ENCODE measurements at regions not wholly inside any gene's neighbourhood (a gene's known extent, or its start where the extent isn't known, plus 50 kb on each side); places are given as distances from the start of the nearest gene placed in this dataset.

DNA sequence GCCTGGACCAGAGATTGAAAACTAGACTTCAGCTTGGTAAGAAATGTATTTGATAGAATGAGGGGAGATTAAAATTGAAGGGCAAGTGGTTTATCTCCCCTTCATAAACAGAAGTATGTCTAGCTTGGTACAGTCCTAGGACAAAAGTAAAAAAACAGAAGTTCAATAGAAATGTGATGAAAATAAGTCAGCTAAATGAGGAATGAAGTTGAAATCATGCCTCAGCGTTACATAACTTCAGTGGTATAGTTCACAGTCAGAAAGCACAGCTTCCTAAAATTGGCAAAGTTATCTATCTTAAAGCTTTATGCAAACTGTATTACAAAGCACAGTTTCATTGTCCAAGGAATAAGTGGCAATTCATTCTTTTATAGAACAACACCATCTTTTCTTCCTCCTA, 90.2 kb upstream of the SYT10 start:
- H3K27me3 ChIP-seq (ENCODE audit: control insufficient read depth in 3 of 3, insufficient read depth in 3 of 3, low read depth in 1 of 3, low read length in 3 of 3): no peaks in the 10 kb centered on the region
- H2AFZ ChIP-seq (ENCODE audit: low read length): no peak overlapping the region
- H3K9me3 ChIP-seq (replicated peaks in 1 of 2; ENCODE audit: control insufficient read depth in 2 of 2, insufficient read depth in 1 of 2, low read depth in 1 of 2, low read length in 2 of 2): no peaks in the 10 kb centered on the region
- H3K4ac ChIP-seq (ENCODE audit: low read length): no peak overlapping the region
- H3K27ac ChIP-seq (replicated peaks; ENCODE audit: low read length): no peak overlapping the region
- no peak overlapping the region for H3K23ac ChIP-seq (ENCODE audit: low read depth, low read length, poor library complexity)
- no peak overlapping the region for H2BK15ac ChIP-seq (ENCODE audit: low read length)
- no peak overlapping the region for H2AK5ac ChIP-seq (ENCODE audit: low read depth, low read length)
- H2BK12ac ChIP-seq (ENCODE audit: low read length): no peak overlapping the region
- H4K91ac ChIP-seq (ENCODE audit: low read depth, low read length, poor library complexity): no peak overlapping the region
- H3K36me3 ChIP-seq (replicated peaks in 1 of 2; ENCODE audit: control insufficient read depth in 2 of 2, insufficient read depth in 2 of 2, low read length in 2 of 2): no peaks in the 10 kb centered on the region
- H2BK5ac ChIP-seq (ENCODE audit: low read length): no peak overlapping the region
- H4K8ac ChIP-seq (ENCODE audit: low read depth, low read length): no peak overlapping the region
- H3K18ac ChIP-seq (ENCODE audit: low read length): no peak overlapping the region
- no peak overlapping the region for H3K4me3 ChIP-seq (ENCODE audit: low read length in 2 of 2)
- H3K79me1 ChIP-seq (ENCODE audit: low read depth, low read length): no peaks in the 10 kb centered on the region
- no peak overlapping the region for H3K14ac ChIP-seq (ENCODE audit: low read length)
- H3K4me1 ChIP-seq (ENCODE audit: control insufficient read depth in 2 of 2, insufficient read depth in 1 of 2, low read depth in 1 of 2, low read length in 2 of 2): no peaks in the 10 kb centered on the region
- no peak overlapping the region for H3K9ac ChIP-seq (ENCODE audit: low read depth, low read length, poor library complexity)
- no peak overlapping the region for H3K4me2 ChIP-seq (ENCODE audit: insufficient read depth, low read length, poor library complexity, severe bottlenecking)
- DNase-seq (ENCODE audit: low spot score): no peak
- H2BK120ac ChIP-seq (ENCODE audit: low read depth, low read length): no peak overlapping the region
- WGBS, 2 donors (ENCODE audit: extremely low coverage in 2 of 2, insufficient read length in 2 of 2, insufficient replicate concordance in 1 of 2): no CpG with 5 or more reads among the region's 1 CpG

DNA sequence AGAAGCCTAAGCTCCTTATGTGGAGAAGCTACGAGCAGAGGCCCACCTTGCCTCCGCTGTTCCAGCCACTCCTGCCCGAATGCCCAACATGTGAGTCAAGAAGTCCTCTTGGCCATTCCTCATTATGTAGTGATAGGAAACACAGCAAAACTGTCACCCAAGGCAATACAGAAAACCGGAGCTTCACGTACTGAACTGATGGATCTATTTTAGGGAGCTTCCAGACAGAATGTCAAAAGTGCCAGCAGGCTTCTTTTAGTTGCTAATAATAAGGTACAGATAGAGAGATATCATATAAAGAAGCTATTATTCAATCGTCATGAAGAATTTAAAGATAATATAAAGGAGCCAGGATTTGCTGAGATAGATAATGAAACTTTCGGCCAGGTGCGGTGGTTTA, 91.6 kb upstream of the SYT10 start:
- no peaks in the 10 kb centered on the region for H3K27me3 ChIP-seq (ENCODE audit: control insufficient read depth in 3 of 3, insufficient read depth in 3 of 3, low read depth in 1 of 3, low read length in 3 of 3)
- no peaks in the 10 kb centered on the region for H3K79me1 ChIP-seq (ENCODE audit: low read depth, low read length)
- no peaks in the 10 kb centered on the region for H3K9me3 ChIP-seq (replicated peaks in 1 of 2; ENCODE audit: control insufficient read depth in 2 of 2, insufficient read depth in 1 of 2, low read depth in 1 of 2, low read length in 2 of 2)
- no peak overlapping the region for H3K9ac ChIP-seq (ENCODE audit: low read depth, low read length, poor library complexity)
- WGBS, 2 donors (ENCODE audit: extremely low coverage in 2 of 2, insufficient read length in 2 of 2, insufficient replicate concordance in 1 of 2): no CpG with 5 or more reads among the region's 8 CpGs
- H3K4me3 ChIP-seq (ENCODE audit: low read length in 2 of 2): no peak overlapping the region
- no peak overlapping the region for H2AK5ac ChIP-seq (ENCODE audit: low read depth, low read length)
- no peak overlapping the region for H2BK120ac ChIP-seq (ENCODE audit: low read depth, low read length)
- no peak overlapping the region for H3K4me2 ChIP-seq (ENCODE audit: insufficient read depth, low read length, poor library complexity, severe bottlenecking)
- no peaks in the 10 kb centered on the region for H3K36me3 ChIP-seq (replicated peaks in 1 of 2; ENCODE audit: control insufficient read depth in 2 of 2, insufficient read depth in 2 of 2, low read length in 2 of 2)
- H4K91ac ChIP-seq (ENCODE audit: low read depth, low read length, poor library complexity): no peak overlapping the region
- no peak for DNase-seq (ENCODE audit: low spot score)
- H3K18ac ChIP-seq (ENCODE audit: low read length): no peak overlapping the region
- H2BK15ac ChIP-seq (ENCODE audit: low read length): no peak overlapping the region
- H4K8ac ChIP-seq (ENCODE audit: low read depth, low read length): no peak overlapping the region
- H2BK5ac ChIP-seq (ENCODE audit: low read length): no peak overlapping the region
- no peak overlapping the region for H3K4ac ChIP-seq (ENCODE audit: low read length)
- no peak overlapping the region for H2BK12ac ChIP-seq (ENCODE audit: low read length)
- no peak overlapping the region for H2AFZ ChIP-seq (ENCODE audit: low read length)
- no peak overlapping the region for H3K27ac ChIP-seq (replicated peaks; ENCODE audit: low read length)
- H3K14ac ChIP-seq (ENCODE audit: low read length): no peak overlapping the region
- H3K23ac ChIP-seq (ENCODE audit: low read depth, low read length, poor library complexity): no peak overlapping the region
- H3K4me1 ChIP-seq (ENCODE audit: control insufficient read depth in 2 of 2, insufficient read depth in 1 of 2, low read depth in 1 of 2, low read length in 2 of 2): no peaks in the 10 kb centered on the region

- Histone ChIP-seq H3K14ac (ENCODE audit: low read length) (no peak overlapping the region), H3K9ac (ENCODE audit: low read depth, low read length, poor library complexity) (no peak overlapping the region), H2BK5ac (ENCODE audit: low read length) (no peak overlapping the region), H3K9me3 (replicated peaks in 1 of 2; ENCODE audit: control insufficient read depth in 2 of 2, insufficient read depth in 1 of 2, low read depth in 1 of 2, low read length in 2 of 2) (no peaks in the 10 kb centered on the region), H2BK15ac (ENCODE audit: low read length) (no peak overlapping the region), H2AFZ (ENCODE audit: low read length) (no peak overlapping the region), H3K27ac (replicated peaks; ENCODE audit: low read length) (no peak overlapping the region), H3K36me3 (replicated peaks in 1 of 2; ENCODE audit: control insufficient read depth in 2 of 2, insufficient read depth in 2 of 2, low read length in 2 of 2) (no peaks in the 10 kb centered on the region), H4K91ac (ENCODE audit: low read depth, low read length, poor library complexity) (no peak overlapping the region), H3K4me2 (ENCODE audit: insufficient read depth, low read length, poor library complexity, severe bottlenecking) (no peak overlapping the region), H3K23ac (ENCODE audit: low read depth, low read length, poor library complexity) (no peak overlapping the region), H2BK12ac (ENCODE audit: low read length) (no peak overlapping the region), H3K18ac (ENCODE audit: low read length) (no peak overlapping the region), H3K4ac (ENCODE audit: low read length) (no peak overlapping the region), H3K4me1 (ENCODE audit: control insufficient read depth in 2 of 2, insufficient read depth in 1 of 2, low read depth in 1 of 2, low read length in 2 of 2) (no peaks in the 10 kb centered on the region), H3K79me1 (ENCODE audit: low read depth, low read length) (no peaks in the 10 kb centered on the region), H4K8ac (ENCODE audit: low read depth, low read length) (no peak overlapping the region), H2AK5ac (ENCODE audit: low read depth, low read length) (no peak overlapping the region), H3K4me3 (ENCODE audit: low read length in 2 of 2) (no peak overlapping the region), H3K27me3 (ENCODE audit: control insufficient read depth in 3 of 3, insufficient read depth in 3 of 3, low read depth in 1 of 3, low read length in 3 of 3) (no peaks in the 10 kb centered on the region), H2BK120ac (ENCODE audit: low read depth, low read length) (no peak overlapping the region)
- no peak for DNase-seq (ENCODE audit: low spot score)
- no CpG with 5 or more reads among the region's 1 CpG for WGBS, 2 donors (ENCODE audit: extremely low coverage in 2 of 2, insufficient read length in 2 of 2, insufficient replicate concordance in 1 of 2)
Observed at GRCh38 chr12:33533527-33533926, 93.9 kb upstream of the SYT10 start.

GRCh38 chr12:33536431-33536830, 96.8 kb upstream of the SYT10 start:
- Histone ChIP-seq H2AFZ (ENCODE audit: low read length) (no peak overlapping the region), H3K18ac (ENCODE audit: low read length) (no peak overlapping the region), H2BK15ac (ENCODE audit: low read length) (no peak overlapping the region), H2BK120ac (ENCODE audit: low read depth, low read length) (no peak overlapping the region), H3K27ac (replicated peaks; ENCODE audit: low read length) (no peak overlapping the region), H3K9me3 (replicated peaks in 1 of 2; ENCODE audit: control insufficient read depth in 2 of 2, insufficient read depth in 1 of 2, low read depth in 1 of 2, low read length in 2 of 2) (no peaks in the 10 kb centered on the region), H3K36me3 (replicated peaks in 1 of 2; ENCODE audit: control insufficient read depth in 2 of 2, insufficient read depth in 2 of 2, low read length in 2 of 2) (no peaks in the 10 kb centered on the region), H3K79me1 (ENCODE audit: low read depth, low read length) (no peaks in the 10 kb centered on the region), H4K8ac (ENCODE audit: low read depth, low read length) (no peak overlapping the region), H4K91ac (ENCODE audit: low read depth, low read length, poor library complexity) (no peak overlapping the region), H2BK12ac (ENCODE audit: low read length) (no peak overlapping the region), H3K9ac (ENCODE audit: low read depth, low read length, poor library complexity) (no peak overlapping the region), H3K23ac (ENCODE audit: low read depth, low read length, poor library complexity) (no peak overlapping the region), H2AK5ac (ENCODE audit: low read depth, low read length) (no peak overlapping the region), H3K4me1 (ENCODE audit: control insufficient read depth in 2 of 2, insufficient read depth in 1 of 2, low read depth in 1 of 2, low read length in 2 of 2) (no peaks in the 10 kb centered on the region), H3K4me3 (ENCODE audit: low read length in 2 of 2) (no peak overlapping the region), H3K4ac (ENCODE audit: low read length) (no peak overlapping the region), H3K27me3 (ENCODE audit: control insufficient read depth in 3 of 3, insufficient read depth in 3 of 3, low read depth in 1 of 3, low read length in 3 of 3) (no peaks in the 10 kb centered on the region), H3K14ac (ENCODE audit: low read length) (no peak overlapping the region), H2BK5ac (ENCODE audit: low read length) (no peak overlapping the region), H3K4me2 (ENCODE audit: insufficient read depth, low read length, poor library complexity, severe bottlenecking) (no peak overlapping the region)
- no CpG with 5 or more reads among the region's 1 CpG for WGBS, 2 donors (ENCODE audit: extremely low coverage in 2 of 2, insufficient read length in 2 of 2, insufficient replicate concordance in 1 of 2)
- DNase-seq (ENCODE audit: low spot score): no peak

All from neuronal stem cell (in vitro differentiated cells).